ENCODE measurements at regions not wholly inside any gene's neighbourhood (a gene's known extent, or its start where the extent isn't known, plus 50 kb on each side); places are given as distances from the start of the nearest gene placed in this dataset.

- TF ChIP-seq CTCF (IDR thresholded peaks at IDR 0.05) (no peak), POLR2A (IDR thresholded peaks at IDR 0.05) (no peak)
These were observed 94.3 kb downstream of the SOCS6 start for GRCh38 chr18:70382992-70383717.

Data from right lobe of liver (tissue), 4 donors.